Dermis blood vessel endothelial cell (primary cell): ENCODE measurements at regions not wholly inside any gene's neighbourhood (a gene's known extent, or its start where the extent isn't known, plus 50 kb on each side); places are given as distances from the start of the nearest gene placed in this dataset.
A peak's percentile ranks its signal among the peaks of the same experiment; 100 is the strongest.
"Not testable (repeated sequence)": the region's sequence is repeated elsewhere in the genome, so short reads cannot be mapped to it uniquely, and the experiment has no call there.

Source experiments
- DNase-seq: peaks from one replicate; pipeline ENCODE4 v3.0.0; 2010

GRCh38 chr5:122674385-122674784 lies 100.5 kb upstream of the SNX2 start:
- DNase-seq: no peak

DNA sequence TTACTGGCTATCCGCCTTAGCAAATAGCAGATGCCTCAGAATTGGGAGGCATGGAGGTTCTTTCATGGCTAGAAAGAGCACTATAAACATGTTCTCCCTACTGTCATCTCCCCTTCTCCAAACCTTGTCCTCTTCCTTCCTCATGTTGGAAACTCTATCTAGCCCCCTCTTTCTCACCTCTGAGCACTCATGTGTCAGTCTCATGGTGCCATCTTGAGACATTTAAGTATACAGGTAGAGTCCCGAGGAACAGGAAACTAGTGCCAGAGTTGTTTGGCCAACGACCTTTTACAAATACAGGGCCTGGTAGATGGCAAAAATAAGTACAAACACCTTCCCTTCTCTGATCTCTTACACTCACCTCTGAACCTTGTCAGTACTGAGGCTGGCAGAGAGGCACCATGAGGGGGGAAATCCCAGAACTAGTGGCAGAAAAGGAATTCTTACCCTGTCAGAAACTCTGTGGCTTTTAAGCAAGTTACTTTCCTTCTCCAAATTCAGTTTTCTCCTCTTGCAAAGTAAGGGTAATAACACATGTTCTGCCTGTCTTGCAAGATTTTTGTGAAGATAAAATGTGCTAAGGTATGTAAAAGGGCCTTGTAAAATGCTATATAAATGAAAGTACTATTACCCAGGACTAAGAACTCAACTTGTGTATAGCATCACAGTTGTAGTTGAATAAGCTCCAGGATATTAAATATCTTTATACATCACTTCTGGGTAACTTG lies 94.1 kb upstream of the SNX2 start:
- DNase-seq: no peak

- DNase-seq: no peak
These were observed 91.2 kb upstream of the SNX2 start for GRCh38 chr5:122683631-122684030.

DNA sequence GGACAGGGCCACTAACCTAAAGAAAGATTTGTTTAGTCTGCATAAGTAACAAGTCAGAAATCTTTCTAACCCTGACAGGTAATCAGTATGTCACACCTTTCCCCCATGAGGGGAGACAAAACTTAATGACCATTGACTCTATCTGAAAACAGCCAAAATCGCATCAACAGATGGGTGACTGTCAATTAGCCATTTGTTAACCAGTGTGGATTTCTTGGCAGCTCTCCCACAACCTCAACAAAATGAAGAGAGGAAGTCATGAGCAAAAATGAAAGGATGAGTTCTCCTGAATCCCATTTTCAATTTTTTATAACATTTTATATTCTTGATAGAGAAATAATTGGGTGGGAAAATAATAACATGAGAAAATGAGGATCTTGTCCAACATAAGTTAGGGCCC lies 84.6 kb upstream of the SNX2 start:
- DNase-seq: no peak

- DNase-seq: no peak
These were observed 82.9 kb upstream of the SNX2 start for GRCh38 chr5:122691931-122692330.

- no peak for DNase-seq
These were observed 80.9 kb upstream of the SNX2 start for GRCh38 chr5:122693963-122694362.

DNA sequence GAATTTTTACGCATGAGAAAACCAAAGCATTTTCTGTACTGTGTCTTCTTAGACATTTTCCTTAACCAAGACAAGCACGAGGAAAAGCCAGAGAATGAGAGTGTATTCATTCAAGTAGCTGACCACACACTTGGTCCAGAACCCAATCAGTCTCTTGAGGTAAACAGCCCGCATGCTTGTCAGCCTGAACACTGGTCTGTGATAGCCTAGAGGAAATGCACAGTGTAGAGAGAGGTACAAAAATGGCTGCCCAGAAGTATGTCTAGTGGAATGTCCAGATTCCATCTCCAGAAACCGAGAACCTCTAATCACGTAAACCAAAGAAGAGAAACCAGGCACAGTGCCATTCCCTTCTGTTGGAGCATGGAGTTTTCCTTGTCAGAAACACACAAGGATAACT lies 80.0 kb upstream of the SNX2 start:
- no peak for DNase-seq

DNA sequence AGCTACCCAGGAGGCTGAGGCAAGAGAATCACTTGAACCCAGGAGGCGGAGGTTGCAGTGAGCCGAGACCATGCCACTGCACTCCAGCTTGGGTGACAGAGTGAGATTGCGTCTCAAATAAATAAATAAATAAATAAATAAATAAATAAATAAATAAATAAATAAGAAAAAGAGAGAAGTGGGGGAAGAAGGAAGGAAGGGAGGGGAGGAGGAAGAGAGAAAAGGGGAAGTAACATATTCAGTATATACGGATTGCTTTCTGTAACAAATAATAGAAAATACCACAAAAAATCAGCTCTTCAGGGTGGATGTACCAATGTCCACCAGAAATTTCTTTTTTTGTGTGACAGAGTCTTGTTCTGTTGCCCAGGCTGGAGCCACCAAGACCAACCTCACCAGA lies 78.1 kb upstream of the SNX2 start:
- not testable (repeated sequence) for DNase-seq

DNA sequence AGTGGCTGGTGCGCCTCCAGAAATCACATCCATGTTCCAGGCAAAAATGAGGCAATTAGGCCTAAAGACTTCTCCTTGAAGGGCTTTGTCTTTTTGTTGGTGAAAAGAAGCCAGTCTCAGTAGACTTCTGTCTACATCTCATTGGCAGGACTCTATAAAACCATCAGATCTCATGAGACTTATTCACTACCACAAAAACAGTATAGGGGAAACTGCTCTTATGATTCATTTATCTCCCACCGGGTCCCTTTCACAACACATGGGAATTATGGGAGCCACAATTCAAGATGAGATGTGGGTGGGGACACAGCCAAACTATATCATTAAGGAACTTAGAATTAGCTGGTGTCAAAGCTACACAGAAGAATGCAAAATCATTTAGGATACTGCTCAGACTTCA lies 77.7 kb upstream of the SNX2 start:
- DNase-seq: no peak

- no peak for DNase-seq
These were observed 75.7 kb upstream of the SNX2 start for GRCh38 chr5:122699201-122699600.

DNA sequence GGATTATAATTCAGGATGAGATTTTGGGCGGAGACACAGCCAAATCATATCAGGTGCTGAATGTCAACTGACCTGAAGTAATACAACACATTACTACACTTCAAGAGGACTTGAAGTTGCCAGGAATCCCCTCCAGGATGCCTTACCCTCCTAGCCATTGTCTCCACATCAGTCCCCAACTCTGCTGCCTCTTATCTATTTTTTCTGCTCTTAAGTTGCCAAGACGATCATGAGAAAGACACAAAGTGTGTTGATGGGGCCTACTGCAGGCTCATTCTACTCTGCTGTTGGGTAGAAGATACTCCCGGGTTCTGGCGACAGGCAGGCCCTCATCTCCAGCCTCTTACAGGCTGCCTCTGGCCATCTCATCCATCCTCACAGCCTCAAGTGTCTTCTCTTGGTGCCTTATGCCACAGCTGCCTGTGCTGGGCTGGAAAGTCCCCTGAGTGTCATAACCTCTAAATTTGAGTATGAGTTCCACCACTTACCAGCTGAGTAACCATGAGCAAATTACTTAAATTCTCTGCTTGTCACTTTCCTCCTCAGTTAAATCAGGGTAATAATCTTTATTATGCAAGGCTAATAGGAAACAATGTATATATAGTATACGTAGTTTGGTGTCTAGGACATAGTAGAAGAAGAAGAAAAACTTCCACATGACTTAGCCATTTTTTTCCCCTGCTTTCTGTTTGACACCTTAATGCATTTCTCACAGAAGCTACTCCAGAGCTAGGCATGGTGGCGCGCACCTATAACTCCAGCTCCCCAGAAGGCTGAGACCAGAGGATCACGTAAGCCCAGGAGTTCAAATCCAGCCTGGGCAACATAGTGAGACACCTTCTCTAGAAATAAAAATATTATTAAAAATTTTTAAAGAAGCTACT lies 73.0 kb upstream of the SNX2 start:
- no peak for DNase-seq

DNA sequence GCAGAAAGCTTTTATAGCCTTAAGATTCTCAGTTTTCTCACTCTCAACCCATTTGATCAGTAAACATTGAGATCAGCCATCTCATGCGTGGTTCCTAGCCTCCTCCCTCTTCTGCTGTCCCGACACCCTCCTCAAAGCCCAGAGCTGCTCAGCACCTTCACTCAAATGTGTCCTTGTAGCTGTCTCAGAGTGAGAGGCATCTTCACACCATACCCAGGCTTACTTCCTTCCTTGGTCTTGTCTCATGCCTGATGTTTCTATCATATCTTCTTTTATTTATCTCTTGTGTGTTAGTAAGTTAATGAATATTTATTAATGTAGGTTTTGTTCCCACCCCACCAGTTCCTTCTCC lies 72.4 kb upstream of the SNX2 start:
- DNase-seq: no peak

GRCh38 chr5:122703203-122703602 lies 71.7 kb upstream of the SNX2 start:
- DNase-seq: no peak

- peak; percentile 74 for DNase-seq
These were observed 70.4 kb upstream of the SNX2 start for GRCh38 chr5:122704247-122705036.

GRCh38 chr5:122705851-122706250 lies 69.0 kb upstream of the SNX2 start:
- no peak for DNase-seq

GRCh38 chr5:122707796-122708195 lies 67.1 kb upstream of the SNX2 start:
- no peak for DNase-seq

- DNase-seq: peak; percentile 76
These were observed 61.8 kb upstream of the SNX2 start for GRCh38 chr5:122713041-122713440.

GRCh38 chr5:122715095-122715494 lies 59.8 kb upstream of the SNX2 start:
- no peak for DNase-seq

- DNase-seq: no peak
These were observed 56.3 kb upstream of the SNX2 start for GRCh38 chr5:122718611-122719010.

GRCh38 chr5:122719991-122720746 lies 54.7 kb upstream of the SNX2 start:
- DNase-seq: no peak

GRCh38 chr5:122721127-122721526 lies 53.8 kb upstream of the SNX2 start:
- DNase-seq: no peak

- DNase-seq: no peak
These were observed 52.5 kb upstream of the SNX2 start for GRCh38 chr5:122722341-122722740.
